PC-3 (cell line): ENCODE measurements at regions not wholly inside any gene's neighbourhood (a gene's known extent, or its start where the extent isn't known, plus 50 kb on each side); places are given as distances from the start of the nearest gene placed in this dataset.

Experiments
- ATAC-seq: fragments of 200-7000 bp; cut with Tn5 transposase; 2 replicates; pipeline ENCODE4 v1.9.1; 2020; ENCODE audit warnings: mild to moderate bottlenecking, moderate library complexity
- BruUV-seq: library from RNA; stranded (reverse); fragments of 400-500 nt; replicated peaks from 2 replicates; lab custom pipeline; 2021; lab: Mats Ljungman, UMichigan
- CTCF ChIA-PET: fragments of 300-600 bp; sonication (Branson Sonifier 250); formaldehyde crosslinking; loops from one replicate; lab custom pipeline; 2022; ENCODE audit warnings: antibody characterized with exemption; lab: Charles Lee
- POLR2A ChIA-PET: fragments of 300-600 bp; sonication (Branson Sonifier 250); formaldehyde crosslinking; loops from one replicate; lab custom pipeline; 2022; ENCODE audit warnings: antibody characterized with exemption; ENCODE audit not compliant: unreplicated experiment; lab: Charles Lee
- DNase-seq: peaks from one replicate; pipeline ENCODE4 v3.0.0-alpha.2; 2015
- H2AFZ ChIP-seq: fragments of 300-600 bp; sonication (generic); 2 replicates; pipeline ENCODE4 v1.6.0; 2016; ENCODE audit warnings: antibody characterized with exemption, low read length
- H3F3A ChIP-seq: fragments of 300-600 bp; sonication (generic); one replicate; pipeline ENCODE4 v1.6.0; 2017; ENCODE audit warnings: antibody characterized with exemption, low read length, control low read depth, mild to moderate bottlenecking; ENCODE audit not compliant: unreplicated experiment
- H3K27ac ChIP-seq: fragments of 300-600 bp; sonication (generic); 2 replicates; pipeline ENCODE4 v1.5.1; 2016; ENCODE audit warnings: mild to moderate bottlenecking, low read length
- H3K27me3 ChIP-seq: fragments of 300-600 bp; sonication (generic); 2 replicates; pipeline ENCODE4 v1.6.1; 2016; ENCODE audit warnings: low read length, mixed read lengths
- H3K36me3 ChIP-seq: fragments of 300-600 bp; sonication (generic); 2 replicates; pipeline ENCODE4 v1.6.1; 2016; ENCODE audit warnings: low read depth, mixed run types, low read length, mixed read lengths
- H3K4me1 ChIP-seq: fragments of 300-600 bp; sonication (generic); 2 replicates; pipeline ENCODE4 v1.5.1; 2016; ENCODE audit warnings: low read length; ENCODE audit not compliant: insufficient read depth
- H3K4me2 ChIP-seq: fragments of 300-600 bp; sonication (generic); 2 replicates; pipeline ENCODE4 v1.6.0; 2016; ENCODE audit warnings: low read length
- H3K4me3 ChIP-seq: fragments of 300-600 bp; sonication (generic); 2 replicates; pipeline ENCODE4 v1.5.1; 2016; ENCODE audit warnings: mild to moderate bottlenecking, low read length, mixed read lengths
- H3K79me2 ChIP-seq: fragments of 300-600 bp; sonication (generic); 2 replicates; pipeline ENCODE4 v1.6.1; 2017; ENCODE audit warnings: low read length, mixed read lengths
- H3K9ac ChIP-seq: fragments of 300-600 bp; sonication (generic); 2 replicates; pipeline ENCODE4 v1.6.0; 2016; ENCODE audit warnings: mild to moderate bottlenecking, low read length
- H3K9me2 ChIP-seq: fragments of 300-600 bp; sonication (generic); replicated peaks from 2 replicates; pipeline ENCODE4 v1.6.1; 2016; ENCODE audit warnings: mixed run types, low read length, mixed read lengths
- H3K9me3 ChIP-seq: fragments of 300-600 bp; sonication (generic); 2 replicates; pipeline ENCODE4 v1.6.1; 2016; ENCODE audit warnings: low read length, mixed read lengths
- H4K20me1 ChIP-seq: fragments of 300-600 bp; sonication (generic); 2 replicates; pipeline ENCODE4 v1.6.1; 2016; ENCODE audit warnings: low read length, mixed read lengths
- EZH2 ChIP-seq: fragments of 300-600 bp; sonication (generic); IDR thresholded peaks from one replicate; pipeline ENCODE4 v1.6.1; 2017; ENCODE audit warnings: antibody characterized with exemption, mild to moderate bottlenecking, low read length; ENCODE audit not compliant: unreplicated experiment
- EZH2phosphoT487 ChIP-seq: fragments of 300-600 bp; sonication (generic); IDR thresholded peaks from 2 replicates; pipeline ENCODE4 v1.6.1; 2018; ENCODE audit warnings: mild to moderate bottlenecking, antibody characterized with exemption, low read length, borderline replicate concordance
- intact Hi-C: fragments of 100-400 bp; cut with micrococcal nuclease; formaldehyde crosslinking; loops from 2 replicates; pipeline ENCODE4 v1.9.0; 2023
- TF ChIP-seq, protein P1 (sequence below): fragments of 300-600 bp; sonication (generic); conservative IDR thresholded peaks from 2 replicates; pipeline ENCODE4 v1.5.1; 2017; ENCODE audit warnings: antibody characterized with exemption, low read depth, mild to moderate bottlenecking, low read length

DNA sequence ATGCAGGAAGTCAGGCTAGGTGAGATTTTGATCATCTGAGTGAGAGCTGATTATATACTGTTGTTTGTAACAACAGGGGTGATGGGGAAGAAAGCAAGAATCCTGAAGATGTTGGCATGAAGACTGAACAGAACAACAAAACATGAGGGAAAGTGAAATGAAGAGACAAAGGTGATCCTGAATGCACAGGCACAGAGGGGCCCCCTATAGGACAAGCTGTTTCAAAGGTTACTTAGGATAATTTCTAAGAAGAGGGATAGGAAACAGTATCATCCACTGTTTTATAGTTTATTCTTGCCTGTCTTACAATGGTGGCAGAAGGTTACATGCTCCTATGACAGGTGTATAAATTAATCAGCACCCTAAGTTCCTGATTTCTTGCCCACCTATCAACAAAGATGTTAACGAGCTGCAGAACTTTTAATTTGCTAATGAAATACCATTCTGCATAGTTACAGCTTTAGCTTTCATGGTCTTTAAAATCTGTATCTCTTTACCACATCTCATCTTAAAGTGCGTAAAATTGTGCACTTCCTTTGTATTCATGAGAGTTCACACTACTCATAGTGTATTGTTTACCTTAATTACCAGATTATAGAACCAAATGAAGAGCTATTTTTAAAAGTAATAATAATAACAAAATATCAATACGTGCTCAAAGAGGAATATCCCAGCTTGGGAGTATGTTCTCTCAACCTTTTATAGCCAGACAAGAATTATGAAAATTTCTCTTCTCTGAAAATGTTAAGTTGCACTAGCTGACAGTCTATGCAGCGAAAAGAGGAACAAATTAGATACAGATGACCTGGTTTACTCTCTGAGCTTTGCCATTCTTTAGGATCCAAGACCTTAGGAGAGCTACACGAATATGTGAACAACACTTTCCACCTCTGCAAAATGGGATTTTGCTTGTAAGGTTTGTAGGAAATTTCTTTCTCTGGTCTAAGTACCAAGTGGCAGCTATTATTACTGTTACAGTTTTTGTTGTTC lies 192.5 kb downstream of the EDN1 start:
- H3K9me3 ChIP-seq: no peaks in the 10 kb centered on the region
- no peaks in the 10 kb centered on the region for H4K20me1 ChIP-seq
- 0 out of 2 replicates have a peak overlapping the region, but pooled peaks have one; percentile 2 for H3K9ac ChIP-seq
- no peaks in the 10 kb centered on the region for H3K79me2 ChIP-seq
- H3K27ac ChIP-seq: peak overlapping the region; percentile 80
- ATAC-seq (no peak), DNase-seq (peak; percentile 25)
- H3K36me3 ChIP-seq: no peaks in the 10 kb centered on the region
- BruUV-seq: no TSS peak
- ChIA-PET POLR2A (interaction anchor here (0.6 kb wide), 1 partner anchor 17 kb away, joined by 3 read pairs; no protein-coding TSS in a partner anchor), CTCF (no interaction called here)
- intact Hi-C loops: loop anchor here (1.0 to 10.0 kb wide), 3 partner anchors 10 to 338 kb away; no protein-coding TSS in a partner anchor
- TF ChIP-seq EZH2 (no peak), EZH2phosphoT487 (no peak)
- TF ChIP-seq, protein P1, sequence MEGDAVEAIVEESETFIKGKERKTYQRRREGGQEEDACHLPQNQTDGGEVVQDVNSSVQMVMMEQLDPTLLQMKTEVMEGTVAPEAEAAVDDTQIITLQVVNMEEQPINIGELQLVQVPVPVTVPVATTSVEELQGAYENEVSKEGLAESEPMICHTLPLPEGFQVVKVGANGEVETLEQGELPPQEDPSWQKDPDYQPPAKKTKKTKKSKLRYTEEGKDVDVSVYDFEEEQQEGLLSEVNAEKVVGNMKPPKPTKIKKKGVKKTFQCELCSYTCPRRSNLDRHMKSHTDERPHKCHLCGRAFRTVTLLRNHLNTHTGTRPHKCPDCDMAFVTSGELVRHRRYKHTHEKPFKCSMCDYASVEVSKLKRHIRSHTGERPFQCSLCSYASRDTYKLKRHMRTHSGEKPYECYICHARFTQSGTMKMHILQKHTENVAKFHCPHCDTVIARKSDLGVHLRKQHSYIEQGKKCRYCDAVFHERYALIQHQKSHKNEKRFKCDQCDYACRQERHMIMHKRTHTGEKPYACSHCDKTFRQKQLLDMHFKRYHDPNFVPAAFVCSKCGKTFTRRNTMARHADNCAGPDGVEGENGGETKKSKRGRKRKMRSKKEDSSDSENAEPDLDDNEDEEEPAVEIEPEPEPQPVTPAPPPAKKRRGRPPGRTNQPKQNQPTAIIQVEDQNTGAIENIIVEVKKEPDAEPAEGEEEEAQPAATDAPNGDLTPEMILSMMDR: peak; percentile 53
- H3K4me3 ChIP-seq: peak overlapping the region; percentile 47; the same call in 1 of the 2 replicates
- peaks cover 35% of the 10 kb centered on the region for H3K4me1 ChIP-seq
- no peaks in the 10 kb centered on the region for H3K9me2 ChIP-seq
- H3F3A ChIP-seq: peaks cover 4% of the 10 kb centered on the region
- no peaks in the 10 kb centered on the region for H3K27me3 ChIP-seq
- H2AFZ ChIP-seq: no peak overlapping the region
- H3K4me2 ChIP-seq: peak overlapping the region; percentile 75

- H3K4me3 ChIP-seq: peak overlapping the region; percentile 47
- peak overlapping the region; percentile 22; the same call in 1 of the 2 replicates for H2AFZ ChIP-seq
- no peaks in the 10 kb centered on the region for H3K9me3 ChIP-seq
- intact Hi-C loops: loop anchor here (1.0 to 10.0 kb wide), 3 partner anchors 9 to 339 kb away; no protein-coding TSS in a partner anchor
- no TSS peak for BruUV-seq
- H3K36me3 ChIP-seq: no peaks in the 10 kb centered on the region
- H3K9me2 ChIP-seq: no peaks in the 10 kb centered on the region
- H3K9ac ChIP-seq: 0 out of 2 replicates have a peak overlapping the region, but pooled peaks have one; percentile 2
- TF ChIP-seq, protein P1: no peak
- TF ChIP-seq EZH2phosphoT487 (no peak), EZH2 (no peak)
- peaks cover 4% of the 10 kb centered on the region for H3F3A ChIP-seq
- ChIA-PET CTCF (no interaction called here), POLR2A (interaction anchor here (0.6 kb wide), 1 partner anchor 187 kb away, joined by 3 read pairs; no protein-coding TSS in a partner anchor)
- H3K4me2 ChIP-seq: peak overlapping the region; percentile 75
- peak; percentile 98 for DNase-seq
- ATAC-seq: peak; percentile 89
- peak overlapping the region; percentile 80 for H3K27ac ChIP-seq
- no peaks in the 10 kb centered on the region for H3K27me3 ChIP-seq
- H3K4me1 ChIP-seq: peaks cover 35% of the 10 kb centered on the region
- H4K20me1 ChIP-seq: no peaks in the 10 kb centered on the region
- no peaks in the 10 kb centered on the region for H3K79me2 ChIP-seq
Measured at GRCh38 chr6:12483712-12484111, 193.6 kb downstream of the EDN1 start.
